Lower lobe of right lung (tissue), 2 donors: ENCODE measurements at regions not wholly inside any gene's neighbourhood (a gene's known extent, or its start where the extent isn't known, plus 50 kb on each side); places are given as distances from the start of the nearest gene placed in this dataset.

ENCODE experiments used
- ATAC-seq, 2 donors: fragments of 200-7000 bp; cut with Tn5 transposase; one replicate each; pipeline ENCODE4 v1.9.1; 2020 to 2022; ENCODE audit warnings: mild to moderate bottlenecking in 2 of 2, moderate library complexity in 2 of 2
- DNase-seq: peaks from one replicate; pipeline ENCODE4 v3.0.0-alpha.2; 2020
- H3K27ac ChIP-seq: fragments of 200-600 bp; one replicate; pipeline ENCODE4 v1.8.0; 2022
- H3K27me3 ChIP-seq: fragments of 200-600 bp; one replicate; pipeline ENCODE4 v1.8.0; 2022; ENCODE audit warnings: low read depth
- H3K36me3 ChIP-seq: fragments of 200-600 bp; one replicate; pipeline ENCODE4 v1.8.0; 2022; ENCODE audit warnings: mild to moderate bottlenecking
- H3K4me1 ChIP-seq: fragments of 200-600 bp; one replicate; pipeline ENCODE4 v1.8.0; 2022
- H3K4me3 ChIP-seq: fragments of 200-600 bp; one replicate; pipeline ENCODE4 v1.8.0; 2022; ENCODE audit warnings: mild to moderate bottlenecking
- H3K9me3 ChIP-seq: fragments of 200-600 bp; one replicate; pipeline ENCODE4 v1.8.0; 2022
- intact Hi-C: fragments of 100-400 bp; cut with DNase I; formaldehyde crosslinking; loops from one replicate; pipeline ENCODE4 v1.11.0; 2022
- TF ChIP-seq, protein P1 (sequence below): fragments of 200-600 bp; IDR thresholded peaks from one replicate; pipeline ENCODE4 v1.8.0; 2022; ENCODE audit warnings: antibody characterized with exemption, mild to moderate bottlenecking
- donor health status: DM: no; HTN: yes; CAD: no; lungs with severe emphysema.

DNA sequence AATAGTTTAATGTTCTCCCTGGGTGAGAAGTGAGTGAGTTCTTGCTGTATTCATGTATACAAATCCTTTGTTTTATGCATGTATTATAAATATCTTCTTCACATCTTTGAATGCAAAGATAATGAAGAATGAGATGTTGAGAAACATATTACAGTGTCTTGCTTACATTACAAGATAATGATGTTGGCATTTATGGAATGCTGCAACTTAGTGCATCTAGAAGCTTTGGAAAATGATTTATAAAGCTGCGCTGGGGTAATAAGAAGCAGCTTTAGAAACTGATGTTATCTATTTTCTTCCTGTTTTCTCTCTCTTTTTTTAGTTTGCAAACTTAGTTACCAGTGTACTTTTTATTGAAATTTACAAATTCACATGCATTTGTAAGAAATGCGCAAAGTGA, 673.4 kb downstream of the KCTD16 start:
- no peaks in the 10 kb centered on the region for H3K36me3 ChIP-seq
- intact Hi-C loops: no loop called here
- H3K4me3 ChIP-seq: no peak overlapping the region
- H3K9me3 ChIP-seq: no peaks in the 10 kb centered on the region
- H3K27me3 ChIP-seq: no peaks in the 10 kb centered on the region
- H3K27ac ChIP-seq: no peak overlapping the region
- DNase-seq (no peak), ATAC-seq (no peak)
- TF ChIP-seq, protein P1, sequence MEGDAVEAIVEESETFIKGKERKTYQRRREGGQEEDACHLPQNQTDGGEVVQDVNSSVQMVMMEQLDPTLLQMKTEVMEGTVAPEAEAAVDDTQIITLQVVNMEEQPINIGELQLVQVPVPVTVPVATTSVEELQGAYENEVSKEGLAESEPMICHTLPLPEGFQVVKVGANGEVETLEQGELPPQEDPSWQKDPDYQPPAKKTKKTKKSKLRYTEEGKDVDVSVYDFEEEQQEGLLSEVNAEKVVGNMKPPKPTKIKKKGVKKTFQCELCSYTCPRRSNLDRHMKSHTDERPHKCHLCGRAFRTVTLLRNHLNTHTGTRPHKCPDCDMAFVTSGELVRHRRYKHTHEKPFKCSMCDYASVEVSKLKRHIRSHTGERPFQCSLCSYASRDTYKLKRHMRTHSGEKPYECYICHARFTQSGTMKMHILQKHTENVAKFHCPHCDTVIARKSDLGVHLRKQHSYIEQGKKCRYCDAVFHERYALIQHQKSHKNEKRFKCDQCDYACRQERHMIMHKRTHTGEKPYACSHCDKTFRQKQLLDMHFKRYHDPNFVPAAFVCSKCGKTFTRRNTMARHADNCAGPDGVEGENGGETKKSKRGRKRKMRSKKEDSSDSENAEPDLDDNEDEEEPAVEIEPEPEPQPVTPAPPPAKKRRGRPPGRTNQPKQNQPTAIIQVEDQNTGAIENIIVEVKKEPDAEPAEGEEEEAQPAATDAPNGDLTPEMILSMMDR: no peak
- no peaks in the 10 kb centered on the region for H3K4me1 ChIP-seq

DNA sequence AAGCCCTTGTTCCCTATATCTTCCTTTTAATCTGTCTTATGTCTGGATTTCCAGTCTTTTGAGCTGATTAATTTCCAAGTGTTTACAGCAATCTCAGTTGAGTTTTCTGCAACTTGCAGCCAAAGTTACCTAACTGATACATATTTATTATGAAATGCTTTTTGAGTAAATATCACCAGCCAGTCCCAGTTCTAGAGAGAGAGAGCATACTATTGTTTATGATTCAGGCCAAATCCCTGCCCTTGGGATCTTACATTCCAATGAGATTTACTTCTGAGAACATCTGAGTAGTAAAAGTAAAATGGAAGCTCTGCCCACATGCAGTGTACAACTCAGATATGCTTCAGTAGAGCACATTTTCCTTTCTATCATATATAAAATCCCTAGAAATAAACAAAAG, 661.7 kb downstream of the KCTD16 start:
- Histone ChIP-seq H3K4me3 (no peak overlapping the region), H3K9me3 (no peaks in the 10 kb centered on the region), H3K27ac (no peak overlapping the region), H3K36me3 (no peaks in the 10 kb centered on the region), H3K4me1 (no peaks in the 10 kb centered on the region), H3K27me3 (no peaks in the 10 kb centered on the region)
- TF ChIP-seq, protein P1: no peak
- intact Hi-C loops: no loop called here
- DNase-seq (no peak), ATAC-seq (no peak)

DNA sequence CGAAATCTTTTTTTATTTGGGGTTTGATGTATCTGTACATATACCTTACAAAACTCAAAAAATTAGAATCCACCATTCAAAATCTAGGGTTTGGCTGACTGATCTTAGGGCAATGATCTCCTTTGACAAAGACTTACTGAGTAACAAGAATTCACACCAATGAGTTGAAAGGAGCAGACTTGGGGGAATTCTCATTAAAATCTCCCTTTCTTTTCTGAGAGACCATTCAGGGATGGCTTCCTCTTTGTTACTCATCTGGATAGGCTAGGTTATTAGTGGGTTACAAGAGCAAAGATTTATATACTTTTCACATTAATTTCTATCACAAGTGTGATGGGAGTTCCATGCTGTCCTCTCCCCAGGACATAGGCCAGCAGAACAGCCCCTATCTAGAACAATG, 661.0 kb downstream of the KCTD16 start:
- H3K9me3 ChIP-seq: no peaks in the 10 kb centered on the region
- no peaks in the 10 kb centered on the region for H3K4me1 ChIP-seq
- H3K27me3 ChIP-seq: no peaks in the 10 kb centered on the region
- ATAC-seq (no peak), DNase-seq (no peak)
- TF ChIP-seq, protein P1: no peak
- intact Hi-C loops: no loop called here
- no peaks in the 10 kb centered on the region for H3K36me3 ChIP-seq
- H3K27ac ChIP-seq: no peak overlapping the region
- H3K4me3 ChIP-seq: no peak overlapping the region

DNA sequence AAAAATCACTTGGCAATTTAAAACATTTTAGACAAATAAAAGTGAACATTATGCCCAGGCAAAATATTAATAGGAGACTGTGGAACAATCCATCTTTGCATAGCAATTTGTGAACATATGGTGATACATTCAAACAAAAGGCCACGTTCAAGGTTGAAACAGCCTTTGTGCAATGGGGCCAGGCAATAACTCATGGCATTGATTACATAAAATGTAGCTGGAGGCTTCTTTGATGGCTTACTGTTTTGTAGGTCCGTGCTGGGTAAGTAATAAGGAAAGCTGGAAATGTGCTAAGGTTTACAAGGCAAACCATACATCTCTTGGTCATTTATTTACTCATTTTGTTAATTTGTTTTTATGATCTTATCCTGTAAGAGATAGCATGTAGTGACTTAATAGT, 651.8 kb downstream of the KCTD16 start:
- Histone ChIP-seq H3K4me1 (no peaks in the 10 kb centered on the region), H3K27ac (no peak overlapping the region), H3K36me3 (no peaks in the 10 kb centered on the region), H3K9me3 (no peaks in the 10 kb centered on the region), H3K27me3 (no peaks in the 10 kb centered on the region), H3K4me3 (no peak overlapping the region)
- intact Hi-C loops: no loop called here
- DNase-seq (no peak), ATAC-seq (no peak)
- TF ChIP-seq, protein P1: no peak

DNA sequence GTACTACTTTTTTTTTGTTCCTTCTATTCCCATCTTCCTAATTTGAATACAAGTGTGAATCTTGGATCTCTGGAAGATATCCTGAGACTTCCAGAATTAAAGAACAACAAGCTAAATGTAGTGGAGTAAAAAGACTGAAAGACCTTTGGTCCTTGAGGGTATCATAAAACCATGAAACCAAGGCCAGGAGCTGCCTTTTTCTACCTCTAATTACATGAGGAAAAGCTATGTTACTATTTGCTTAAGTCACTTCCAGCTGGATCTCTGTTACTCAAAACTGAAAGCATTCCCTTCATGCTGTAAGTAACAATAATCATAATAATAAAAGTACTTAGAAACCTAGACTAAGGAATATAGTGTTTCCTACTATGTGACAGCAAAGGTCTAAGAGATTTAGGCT, 649.6 kb downstream of the KCTD16 start:
- Histone ChIP-seq H3K27me3 (no peaks in the 10 kb centered on the region), H3K9me3 (no peaks in the 10 kb centered on the region), H3K4me1 (no peaks in the 10 kb centered on the region), H3K36me3 (no peaks in the 10 kb centered on the region), H3K4me3 (no peak overlapping the region), H3K27ac (no peak overlapping the region)
- TF ChIP-seq, protein P1: no peak
- ATAC-seq: no peak
- no peak for DNase-seq
- intact Hi-C loops: no loop called here

DNA sequence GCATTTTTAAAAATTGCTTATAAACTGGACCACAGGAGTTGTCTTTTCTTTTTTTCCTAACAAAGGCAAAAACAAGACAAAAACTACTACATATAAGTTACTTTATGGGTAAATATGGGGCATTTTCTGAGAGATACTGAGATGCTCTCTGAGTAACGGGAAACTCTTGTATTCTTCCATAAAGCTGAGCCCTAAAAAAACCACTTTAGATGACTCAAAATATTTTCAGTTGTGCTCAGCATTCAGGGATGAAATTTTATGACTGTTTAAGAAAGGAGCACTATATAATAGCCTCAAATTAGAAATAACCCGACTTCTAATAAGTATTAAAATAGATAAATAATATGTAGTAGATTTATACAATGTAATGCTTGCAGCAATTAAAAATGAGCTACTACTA, 644.5 kb downstream of the KCTD16 start:
- no peak overlapping the region for H3K27ac ChIP-seq
- no peak for DNase-seq
- intact Hi-C loops: no loop called here
- no peaks in the 10 kb centered on the region for H3K4me1 ChIP-seq
- H3K27me3 ChIP-seq: no peaks in the 10 kb centered on the region
- ATAC-seq: no peak
- TF ChIP-seq, protein P1: no peak
- H3K9me3 ChIP-seq: no peaks in the 10 kb centered on the region
- no peak overlapping the region for H3K4me3 ChIP-seq
- H3K36me3 ChIP-seq: no peaks in the 10 kb centered on the region
